HG02885 (cell line): ENCODE measurements at regions not wholly inside any gene's neighbourhood (a gene's known extent, or its start where the extent isn't known, plus 50 kb on each side); places are given as distances from the start of the nearest gene placed in this dataset.
"Not testable (repeated sequence)": the region's sequence is repeated elsewhere in the genome, so short reads cannot be mapped to it uniquely, and the experiment has no call there.

Experiments
- ATAC-seq: cut with Tn5 transposase; IDR thresholded peaks from one replicate; pipeline ENCODE4 v1.9.1; 2021; ENCODE audit warnings: mild to moderate bottlenecking; ENCODE audit not compliant: unreplicated experiment, poor library complexity

- ATAC-seq = no peak
Observed at GRCh38 chr3:146701246-146701645, 96.1 kb upstream of the PLSCR5 start.

GRCh38 chr3:146700025-146700424 is 94.9 kb upstream of the PLSCR5 start:
- ATAC-seq = not testable (repeated sequence)

- no peak for ATAC-seq
Observed at GRCh38 chr3:146692254-146692653, 87.1 kb upstream of the PLSCR5 start.

DNA sequence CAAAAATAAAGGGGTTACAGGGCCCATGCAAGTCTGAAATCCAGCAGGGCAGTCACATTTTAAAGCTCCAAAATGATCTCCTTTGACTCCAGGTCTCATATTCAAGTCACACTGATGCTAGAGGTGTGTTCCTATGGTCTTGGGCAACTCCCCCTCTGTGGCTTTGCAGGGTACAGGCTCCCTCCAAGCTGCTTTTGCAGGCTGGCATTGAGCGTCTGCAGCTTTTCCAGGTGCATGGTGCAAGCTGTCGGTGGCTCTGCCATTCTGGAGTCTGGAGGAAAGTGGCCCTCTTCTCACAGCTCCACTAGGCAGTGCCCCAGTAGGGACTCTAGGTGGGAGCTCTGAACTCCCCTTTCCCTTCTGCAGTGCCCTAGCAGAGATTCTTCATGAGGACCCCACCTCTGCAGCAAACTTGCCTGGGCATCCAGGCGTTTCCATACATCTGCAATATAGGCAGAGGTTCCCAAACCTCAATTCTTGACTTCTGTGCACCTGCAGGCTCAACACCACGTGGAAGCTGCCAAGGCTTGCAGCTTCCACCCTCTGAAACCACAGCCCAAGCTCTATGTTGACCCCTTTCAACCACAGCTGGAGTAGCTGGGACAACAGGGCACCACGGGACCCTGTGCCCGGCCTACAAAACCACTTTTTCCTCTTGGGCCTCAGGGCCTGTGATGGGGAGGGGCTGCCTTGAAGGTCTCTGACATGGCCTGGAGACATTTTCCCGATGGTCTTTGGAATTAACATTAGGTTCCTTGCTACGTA is 80.1 kb upstream of the PLSCR5 start:
- ATAC-seq = no peak

DNA sequence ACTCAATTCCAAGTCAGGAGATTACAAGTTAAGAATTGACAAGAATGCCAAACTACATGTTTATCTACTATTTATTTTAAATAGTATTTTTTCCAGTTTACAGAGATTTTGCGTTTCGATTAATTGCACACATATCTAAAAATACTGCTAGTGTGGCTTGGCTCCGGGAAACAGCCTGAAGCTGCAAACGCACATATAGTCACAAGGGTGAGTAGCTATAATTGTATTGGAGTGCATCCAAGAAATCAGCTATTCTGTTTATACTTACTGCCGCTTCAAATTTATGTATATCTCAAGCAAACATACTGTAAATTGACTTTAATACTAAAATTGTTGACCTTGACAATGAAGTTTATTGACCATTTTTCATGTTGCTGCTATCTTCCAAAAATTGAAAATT is 77.0 kb upstream of the PLSCR5 start:
- no peak for ATAC-seq

- no peak for ATAC-seq
Observed at GRCh38 chr3:146680617-146681016, 75.5 kb upstream of the PLSCR5 start.

- no peak for ATAC-seq
Observed at GRCh38 chr3:146679995-146680394, 74.8 kb upstream of the PLSCR5 start.

- ATAC-seq = no peak
Observed at GRCh38 chr3:146679191-146679590, 74.0 kb upstream of the PLSCR5 start.

DNA sequence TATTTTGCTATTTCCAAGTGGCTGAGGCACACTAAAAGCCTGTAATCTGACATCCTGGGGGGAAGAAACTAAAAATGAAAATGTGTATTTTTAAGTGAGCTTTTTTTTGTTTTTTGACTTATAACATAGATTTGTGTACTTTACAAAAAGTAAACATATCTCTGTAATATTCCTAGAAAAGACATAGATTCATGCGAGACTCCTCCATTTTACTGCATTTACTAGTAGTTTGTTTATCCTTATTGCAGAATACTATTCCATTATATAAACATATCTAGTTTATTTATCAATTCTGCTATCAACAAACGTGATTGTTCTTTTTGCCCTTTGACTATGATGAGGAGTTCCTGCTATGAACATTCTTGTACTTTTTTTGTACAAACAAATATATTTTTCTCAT is 67.8 kb upstream of the PLSCR5 start:
- no peak for ATAC-seq

GRCh38 chr3:146664403-146664802 is 59.3 kb upstream of the PLSCR5 start:
- ATAC-seq = no peak

DNA sequence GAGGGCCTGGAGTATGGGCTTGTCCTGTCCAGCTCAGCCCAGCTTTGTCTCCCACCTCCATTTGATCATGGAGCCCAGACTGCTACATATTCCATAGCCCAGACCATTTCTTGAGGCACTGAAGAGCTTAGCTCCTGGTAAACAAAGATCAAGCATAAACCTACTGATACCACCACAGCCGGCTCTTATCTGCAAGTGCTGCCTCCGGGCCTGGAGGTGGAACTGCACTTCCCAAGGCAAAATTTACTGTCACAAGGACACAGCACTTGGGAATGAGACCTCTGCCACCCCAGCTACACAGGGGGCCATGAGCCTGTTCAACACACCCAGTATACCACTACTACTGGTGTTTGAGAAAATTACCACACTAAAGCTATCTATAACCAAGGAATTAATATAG is 53.7 kb upstream of the PLSCR5 start:
- no peak for ATAC-seq

DNA sequence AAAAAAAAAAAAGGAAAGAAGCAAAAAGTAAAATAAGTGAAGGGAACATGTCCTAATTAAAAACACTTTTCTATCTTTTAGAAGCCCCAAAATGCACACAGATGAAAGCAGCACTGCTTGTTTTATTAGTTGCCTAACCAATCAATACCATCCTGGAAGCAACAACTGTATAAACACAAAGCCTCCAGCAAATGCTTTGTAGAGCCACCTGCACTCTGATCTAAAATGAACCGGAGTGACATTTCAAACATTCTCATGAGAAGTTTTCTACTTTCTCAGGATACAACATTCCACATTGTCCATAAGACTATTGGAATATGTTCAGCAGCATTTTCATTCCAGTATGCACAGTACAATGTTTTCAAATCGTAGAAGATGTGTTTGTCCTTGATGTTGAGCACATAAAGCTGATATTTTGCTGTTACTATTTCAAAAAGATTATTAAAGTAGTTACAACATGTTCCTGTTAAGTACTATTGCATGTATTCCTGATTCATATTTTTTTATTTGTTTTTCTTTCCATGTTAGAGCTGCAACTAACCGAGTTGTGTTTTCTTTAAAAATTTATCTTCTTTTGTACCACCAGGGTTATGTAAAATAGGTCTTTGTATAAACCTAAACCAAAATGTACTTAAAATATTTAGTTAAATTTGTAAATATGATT is 50.3 kb upstream of the PLSCR5 start:
- ATAC-seq = no peak
